T1000 (cell line): ENCODE measurements at regions not wholly inside any gene's neighbourhood (a gene's known extent, or its start where the extent isn't known, plus 50 kb on each side); places are given as distances from the start of the nearest gene placed in this dataset.

ENCODE experiments used
- DNase-seq: peaks from one replicate; lab custom pipeline; 2025; ENCODE audit warnings: mixed read lengths; lab: John Stamatoyannopoulos, UW

GRCh38 chr1:234732671-234733390 lies 122.9 kb upstream of the IRF2BP2 start:
- DNase-seq = no peak

GRCh38 chr1:234732260-234732659 lies 122.3 kb upstream of the IRF2BP2 start:
- DNase-seq = no peak

- no peak for DNase-seq
Measured at GRCh38 chr1:234731569-234732085, 121.6 kb upstream of the IRF2BP2 start.

- DNase-seq = peak; percentile 38
Measured at GRCh38 chr1:234730770-234731568, 121.0 kb upstream of the IRF2BP2 start.

GRCh38 chr1:234730475-234730769 lies 120.4 kb upstream of the IRF2BP2 start:
- no peak for DNase-seq

GRCh38 chr1:234729561-234730474 lies 119.8 kb upstream of the IRF2BP2 start:
- DNase-seq = no peak

GRCh38 chr1:234728740-234729139 lies 118.8 kb upstream of the IRF2BP2 start:
- no peak for DNase-seq

- DNase-seq = no peak
Measured at GRCh38 chr1:234727018-234727940, 117.3 kb upstream of the IRF2BP2 start.

GRCh38 chr1:234726359-234726943 lies 116.5 kb upstream of the IRF2BP2 start:
- no peak for DNase-seq

- DNase-seq = no peak
Measured at GRCh38 chr1:234725177-234726132, 115.5 kb upstream of the IRF2BP2 start.

- no peak for DNase-seq
Measured at GRCh38 chr1:234724516-234725176, 114.7 kb upstream of the IRF2BP2 start.

GRCh38 chr1:234722904-234723720 lies 113.1 kb upstream of the IRF2BP2 start:
- DNase-seq = peak; percentile 62

- no peak for DNase-seq
Measured at GRCh38 chr1:234722270-234722704, 112.3 kb upstream of the IRF2BP2 start.

- no peak for DNase-seq
Measured at GRCh38 chr1:234721476-234722269, 111.7 kb upstream of the IRF2BP2 start.

- DNase-seq = no peak
Measured at GRCh38 chr1:234720709-234721441, 110.9 kb upstream of the IRF2BP2 start.

GRCh38 chr1:234719454-234720251 lies 109.7 kb upstream of the IRF2BP2 start:
- DNase-seq = no peak
